Activated CD4-positive, alpha-beta T cell treated with anti-CD3 and anti-CD28 coated beads for 36 hours (primary cell): ENCODE measurements at regions not wholly inside any gene's neighbourhood (a gene's known extent, or its start where the extent isn't known, plus 50 kb on each side); places are given as distances from the start of the nearest gene placed in this dataset.

Experiments used
- ATAC-seq: fragments of 200-7000 bp; cut with Tn5 transposase; one replicate; pipeline ENCODE4 v1.10.0; 2021; ENCODE audit warnings: mild to moderate bottlenecking, moderate library complexity
- CTCF ChIA-PET: fragments of 350-600 bp; sonication (Branson Sonifier 250); formaldehyde crosslinking; loops from one replicate; lab custom pipeline; 2021; ENCODE audit warnings: antibody characterized with exemption; lab: Charles Lee
- POLR2A ChIA-PET: fragments of 350-600 bp; sonication (Branson Sonifier 250); formaldehyde crosslinking; loops from one replicate; lab custom pipeline; 2021; ENCODE audit warnings: antibody characterized with exemption, inconsistent platforms; lab: Charles Lee
- DNase-seq: peaks from one replicate; pipeline ENCODE4 v3.0.0-alpha.2; 2020
- H3K27ac Mint-ChIP-seq: one replicate; pipeline ENCODE4 v1.8.0; 2021; ENCODE audit warnings: mixed read lengths
- H3K27me3 Mint-ChIP-seq: one replicate; pipeline ENCODE4 v1.8.0; 2021; ENCODE audit warnings: mixed read lengths
- H3K36me3 Mint-ChIP-seq: one replicate; pipeline ENCODE4 v1.8.0; 2021; ENCODE audit warnings: low read depth, mixed read lengths
- H3K4me1 Mint-ChIP-seq: one replicate; pipeline ENCODE4 v1.8.0; 2021; ENCODE audit warnings: mixed read lengths
- H3K4me3 Mint-ChIP-seq: one replicate; pipeline ENCODE4 v1.8.0; 2021; ENCODE audit warnings: mild to moderate bottlenecking, moderate library complexity, mixed read lengths
- H3K9me3 Mint-ChIP-seq: one replicate; pipeline ENCODE4 v1.8.0; 2021; ENCODE audit warnings: low read depth, mixed read lengths
- intact Hi-C, 2 experiments: fragments of 100-400 bp; cut with DNase I in 1 of 2; cut with micrococcal nuclease in 1 of 2; formaldehyde crosslinking; loops; one replicate each; pipeline versions ENCODE4 v1.14.2 to v1.15.1; 2022 to 2024; cut with DNase I, micrococcal nuclease

DNA sequence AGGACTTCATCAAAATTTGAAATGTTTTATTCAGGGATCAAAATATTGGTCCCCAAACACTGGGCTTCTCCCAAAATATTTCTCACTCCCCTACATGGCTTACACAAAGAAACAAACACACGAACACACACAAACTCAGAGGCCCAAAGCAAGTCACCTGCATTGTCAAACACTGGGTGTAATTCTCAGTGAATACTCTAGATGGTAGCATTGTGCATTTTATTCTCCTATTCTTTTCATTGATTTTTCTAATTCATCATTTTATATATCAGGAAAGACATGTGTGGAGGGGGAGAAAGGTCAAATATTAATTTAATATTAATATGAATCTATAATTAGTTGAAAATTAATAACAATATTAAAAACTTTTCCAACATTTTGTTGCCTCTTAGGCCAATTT, 72.3 kb upstream of the TNMD start:
- intact Hi-C loops = loop anchor here in 1 of 2 experiments (2.0 kb wide), 1 partner anchor 256 kb away; no protein-coding TSS in a partner anchor
- ChIA-PET POLR2A (interaction anchor here (0.7 kb wide), 1 partner anchor 103 kb away, joined by 5 read pairs; no protein-coding TSS in a partner anchor), CTCF (interaction anchor here (0.8 to 2.1 kb wide), 7 partner anchors 14 to 256 kb away, joined by 3 to 12 read pairs (median 6); no protein-coding TSS in a partner anchor)

DNA sequence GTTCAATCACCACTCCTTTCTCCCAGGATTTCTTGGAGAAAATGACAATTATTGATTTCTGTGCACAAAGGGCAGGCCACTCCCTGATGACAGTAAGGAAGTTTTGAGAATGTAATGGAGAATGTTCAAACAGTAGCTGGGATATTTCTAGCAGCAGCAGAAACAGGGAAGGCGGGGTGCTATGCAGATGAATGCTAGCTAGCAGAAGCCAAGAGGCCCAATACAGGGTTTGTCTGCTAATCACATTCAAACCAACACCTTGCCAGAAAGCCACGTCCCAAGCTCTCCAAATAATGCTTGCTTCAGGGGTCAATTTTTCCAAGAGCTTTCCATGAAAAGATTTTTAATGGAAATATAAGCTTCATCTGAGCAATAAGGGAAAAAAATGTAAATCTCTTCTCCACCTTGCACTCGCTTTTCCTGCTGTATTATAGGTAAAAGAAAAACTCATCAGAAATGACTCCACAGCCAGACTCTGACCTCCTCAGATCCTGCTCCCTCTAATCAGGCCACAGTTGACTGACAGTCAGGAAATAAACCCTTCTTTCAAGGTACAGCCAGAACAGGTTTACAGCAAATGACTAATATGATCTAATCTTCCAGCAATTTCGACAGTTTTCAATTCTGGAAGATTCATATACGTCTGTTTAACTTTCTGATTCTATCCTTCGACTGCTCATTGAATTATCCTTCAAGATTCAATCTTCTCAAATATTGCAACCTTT, 84.7 kb upstream of the PCDH19 start:
- H3K4me3 Mint-ChIP-seq = no peak overlapping the region
- H3K9me3 Mint-ChIP-seq = no peaks in the 10 kb centered on the region
- no peaks in the 10 kb centered on the region for H3K27me3 Mint-ChIP-seq
- ChIA-PET POLR2A (no interaction called here), CTCF (no interaction called here)
- no peaks in the 10 kb centered on the region for H3K36me3 Mint-ChIP-seq
- no peaks in the 10 kb centered on the region for H3K4me1 Mint-ChIP-seq
- intact Hi-C loops = no loop called here
- no peak overlapping the region for H3K27ac Mint-ChIP-seq
- no peak for DNase-seq
- no peak for ATAC-seq

More for the DNA sequence above, 72.3 kb upstream of the TNMD start:
- no peaks in the 10 kb centered on the region for H3K9me3 Mint-ChIP-seq
- H3K4me1 Mint-ChIP-seq = no peaks in the 10 kb centered on the region
- H3K27me3 Mint-ChIP-seq = peaks cover 4% of the 10 kb centered on the region
- ATAC-seq (no peak), DNase-seq (no peak)
- H3K4me3 Mint-ChIP-seq = no peak overlapping the region
- H3K36me3 Mint-ChIP-seq = no peaks in the 10 kb centered on the region
- H3K27ac Mint-ChIP-seq = no peak overlapping the region

DNA sequence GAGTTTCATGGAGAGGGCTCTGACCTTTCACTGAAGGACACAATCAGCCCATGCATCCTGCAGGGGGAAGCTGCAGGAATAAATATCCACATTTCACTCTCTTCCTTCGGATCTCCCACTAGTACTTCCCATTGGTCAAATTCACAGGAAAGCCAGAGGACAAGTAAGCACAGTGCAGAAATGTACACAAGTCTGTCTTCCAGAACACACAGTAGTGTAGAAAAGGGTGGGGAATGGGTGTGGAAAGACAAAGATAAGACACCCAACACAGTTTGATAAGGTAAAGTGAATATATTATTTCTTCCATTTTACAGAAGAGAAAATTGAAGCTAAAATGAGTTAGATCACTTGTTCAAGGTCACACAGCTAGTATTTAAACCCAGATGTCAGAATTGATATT, 81.1 kb upstream of the PCDH19 start:
- H3K4me1 Mint-ChIP-seq = no peaks in the 10 kb centered on the region
- intact Hi-C loops = no loop called here
- no peak overlapping the region for H3K27ac Mint-ChIP-seq
- ChIA-PET CTCF (interaction anchor here (0.7 kb wide), 2 partner anchors 45 to 278 kb away, joined by 3 read pairs; no protein-coding TSS in a partner anchor), POLR2A (no interaction called here)
- no peaks in the 10 kb centered on the region for H3K9me3 Mint-ChIP-seq
- ATAC-seq (no peak), DNase-seq (no peak)
- H3K36me3 Mint-ChIP-seq = no peaks in the 10 kb centered on the region
- H3K4me3 Mint-ChIP-seq = no peak overlapping the region
- H3K27me3 Mint-ChIP-seq = no peaks in the 10 kb centered on the region

DNA sequence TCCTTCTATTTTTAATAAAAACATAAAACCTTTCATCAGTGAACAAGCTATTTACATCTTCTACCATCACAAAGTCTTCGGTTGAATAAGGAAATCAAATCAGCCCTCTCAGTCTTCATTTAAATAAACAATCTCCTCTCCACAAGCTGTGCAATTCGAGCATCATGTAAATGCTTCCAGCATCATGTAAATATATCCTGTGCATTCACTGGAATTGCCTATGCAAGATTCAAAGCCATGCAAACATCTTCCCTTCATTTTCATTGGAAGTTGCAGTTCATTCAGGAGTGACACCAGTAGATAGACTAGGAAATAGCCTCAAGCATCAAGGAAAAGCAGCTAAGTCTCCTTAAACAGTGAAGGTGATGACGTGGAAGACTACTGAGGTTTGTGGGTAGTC, 77.7 kb upstream of the PCDH19 start:
- ATAC-seq (no peak), DNase-seq (no peak)
- Mint-ChIP-seq H3K36me3 (no peaks in the 10 kb centered on the region), H3K9me3 (no peaks in the 10 kb centered on the region), H3K4me3 (no peak overlapping the region), H3K27me3 (no peaks in the 10 kb centered on the region), H3K4me1 (no peaks in the 10 kb centered on the region), H3K27ac (no peak overlapping the region)
- intact Hi-C loops = no loop called here
- CTCF ChIA-PET = no interaction called here
- POLR2A ChIA-PET = no interaction called here

DNA sequence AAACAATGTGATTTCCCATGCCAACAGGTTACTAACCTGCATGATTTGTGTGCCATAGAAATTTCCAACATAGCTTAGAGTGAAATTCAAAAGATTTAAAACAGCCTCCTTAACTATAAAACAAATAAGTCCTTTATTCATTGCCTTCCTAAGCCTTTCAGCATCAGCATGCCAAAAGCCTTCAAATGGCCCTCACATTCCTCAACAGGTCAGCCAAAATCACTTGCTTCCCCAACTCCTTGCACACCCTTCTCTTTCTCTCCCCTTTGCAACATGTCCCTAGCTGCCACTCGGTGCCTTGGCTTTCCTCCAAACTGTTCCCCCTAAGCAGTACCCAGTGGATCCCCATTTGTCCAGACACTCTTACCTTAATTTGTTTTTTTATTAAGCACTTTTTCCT, 74.9 kb upstream of the PCDH19 start:
- ATAC-seq = no peak
- intact Hi-C loops = no loop called here
- Mint-ChIP-seq H3K4me3 (no peak overlapping the region), H3K27me3 (no peaks in the 10 kb centered on the region), H3K36me3 (no peaks in the 10 kb centered on the region), H3K27ac (no peak overlapping the region), H3K4me1 (no peaks in the 10 kb centered on the region), H3K9me3 (no peaks in the 10 kb centered on the region)
- CTCF ChIA-PET = no interaction called here
- POLR2A ChIA-PET = no interaction called here
- no peak for DNase-seq

DNA sequence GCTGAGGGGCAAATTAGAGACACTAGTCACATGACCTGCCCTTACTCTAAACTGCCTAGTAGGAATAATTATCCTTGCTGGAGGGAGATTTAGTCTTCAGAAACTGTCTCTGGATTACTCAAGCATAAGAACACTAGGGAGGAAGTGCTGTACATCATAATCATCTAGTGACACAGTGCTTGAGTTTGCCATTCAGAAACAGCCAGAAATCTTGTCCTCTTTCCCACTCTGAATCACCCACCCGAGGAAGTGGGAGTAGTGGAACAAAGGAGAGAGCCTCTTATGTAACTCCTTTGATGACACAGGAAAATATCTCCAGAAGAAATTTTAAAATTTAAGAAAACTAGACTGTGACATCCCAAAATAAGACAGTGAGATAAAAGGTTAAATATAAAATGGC, 69.3 kb upstream of the PCDH19 start:
- H3K9me3 Mint-ChIP-seq = no peaks in the 10 kb centered on the region
- no peak overlapping the region for H3K4me3 Mint-ChIP-seq
- H3K27ac Mint-ChIP-seq = no peak overlapping the region
- H3K27me3 Mint-ChIP-seq = no peaks in the 10 kb centered on the region
- H3K36me3 Mint-ChIP-seq = no peaks in the 10 kb centered on the region
- ATAC-seq (no peak), DNase-seq (no peak)
- ChIA-PET CTCF (no interaction called here), POLR2A (no interaction called here)
- intact Hi-C loops = no loop called here
- H3K4me1 Mint-ChIP-seq = no peaks in the 10 kb centered on the region

DNA sequence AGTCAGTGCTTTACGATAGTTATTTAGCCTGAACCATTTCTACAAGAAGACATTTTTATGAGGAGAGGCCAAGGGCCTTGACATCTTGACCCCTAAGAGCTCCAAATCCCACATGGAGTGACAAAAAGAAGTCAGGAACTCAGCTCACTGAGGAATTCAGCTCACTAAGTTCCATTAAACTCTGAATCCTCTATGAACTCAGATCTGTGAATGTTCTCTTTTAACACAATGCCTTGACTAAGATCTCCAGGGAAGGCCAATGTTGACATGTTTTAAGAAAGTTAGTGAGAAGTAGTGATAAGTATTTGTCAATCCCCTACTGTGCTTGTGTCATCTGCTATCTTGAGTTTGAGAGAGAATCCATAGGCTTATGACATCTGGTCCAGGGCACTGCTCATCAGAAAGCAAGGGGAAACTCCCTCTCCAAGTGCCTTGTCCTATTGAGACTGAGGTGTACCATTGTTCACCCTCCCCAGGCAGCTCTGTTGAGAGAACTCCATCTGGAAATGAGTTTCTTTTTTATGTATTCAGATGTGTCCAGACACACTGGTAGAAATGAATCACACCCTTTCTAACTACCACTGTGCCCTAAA, 68.7 kb upstream of the PCDH19 start:
- no peak for DNase-seq
- ChIA-PET CTCF (no interaction called here), POLR2A (no interaction called here)
- Mint-ChIP-seq H3K36me3 (no peaks in the 10 kb centered on the region), H3K27ac (no peak overlapping the region), H3K9me3 (no peaks in the 10 kb centered on the region), H3K4me1 (no peaks in the 10 kb centered on the region), H3K4me3 (no peak overlapping the region), H3K27me3 (no peaks in the 10 kb centered on the region)
- no peak for ATAC-seq
- intact Hi-C loops = no loop called here

DNA sequence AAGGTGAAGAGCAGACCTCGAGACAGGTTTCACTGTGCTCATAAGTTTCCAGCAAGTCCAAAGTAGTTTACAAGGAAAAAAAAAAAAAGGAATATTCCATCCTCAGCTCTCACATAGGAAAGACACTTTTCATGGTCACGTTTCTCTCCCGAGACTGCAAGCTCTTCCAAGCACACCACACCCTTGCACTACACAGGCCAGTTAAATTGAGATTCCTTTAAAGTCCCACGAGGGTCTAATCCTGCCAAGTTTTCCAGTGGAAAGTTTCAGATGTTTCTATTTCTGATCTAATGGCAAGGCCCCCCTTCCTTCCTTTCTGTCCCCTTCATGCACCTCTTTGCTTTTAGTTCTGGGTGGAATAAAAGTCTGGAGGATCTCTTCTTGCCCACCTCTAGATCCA, 67.9 kb upstream of the PCDH19 start:
- ChIA-PET CTCF (no interaction called here), POLR2A (no interaction called here)
- Mint-ChIP-seq H3K27me3 (no peaks in the 10 kb centered on the region), H3K4me1 (no peaks in the 10 kb centered on the region), H3K36me3 (no peaks in the 10 kb centered on the region), H3K4me3 (no peak overlapping the region), H3K27ac (no peak overlapping the region), H3K9me3 (no peaks in the 10 kb centered on the region)
- ATAC-seq (no peak), DNase-seq (no peak)
- intact Hi-C loops = no loop called here

DNA sequence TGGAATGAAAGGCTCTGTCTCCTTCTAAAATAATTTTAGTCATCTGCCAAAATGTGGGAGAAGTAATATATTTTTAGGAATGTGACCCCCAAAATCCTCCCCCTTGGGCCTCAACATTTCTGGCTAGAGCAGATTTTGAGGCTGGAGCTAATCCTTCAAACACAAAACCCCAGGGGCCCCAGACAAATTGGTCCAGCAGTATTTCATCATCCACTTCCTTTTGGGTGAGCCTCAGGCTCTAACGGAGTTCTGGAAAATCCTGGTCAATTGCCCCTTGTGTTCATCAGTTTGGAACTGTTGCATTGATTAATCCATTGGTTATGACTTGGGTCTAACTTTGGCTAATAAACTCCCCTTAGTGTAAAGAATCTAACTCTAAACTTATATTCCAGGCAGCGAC, 67.4 kb upstream of the PCDH19 start:
- Mint-ChIP-seq H3K27me3 (no peaks in the 10 kb centered on the region), H3K36me3 (no peaks in the 10 kb centered on the region), H3K4me3 (no peak overlapping the region), H3K4me1 (no peaks in the 10 kb centered on the region), H3K9me3 (no peaks in the 10 kb centered on the region), H3K27ac (no peak overlapping the region)
- POLR2A ChIA-PET = no interaction called here
- intact Hi-C loops = no loop called here
- ATAC-seq (no peak), DNase-seq (no peak)
- CTCF ChIA-PET = no interaction called here
